RWPE2 (cell line): ENCODE measurements at regions not wholly inside any gene's neighbourhood (a gene's known extent, or its start where the extent isn't known, plus 50 kb on each side); places are given as distances from the start of the nearest gene placed in this dataset.

ENCODE experiments used
- ATAC-seq: fragments of 200-7000 bp; cut with Tn5 transposase; 3 replicates; pipeline ENCODE4 v1.9.1; 2021; ENCODE audit warnings: low read depth
- DNase-seq: peaks from one replicate; pipeline ENCODE4 v3.0.0-alpha.2; 2020; ENCODE audit warnings: low spot score
- H3K27ac ChIP-seq: fragments of 450-650 bp; 2 replicates; pipeline ENCODE4 v1.5.1; 2017; ENCODE audit warnings: mild to moderate bottlenecking; ENCODE audit not compliant: poor library complexity, severe bottlenecking
- H3K27me3 ChIP-seq: fragments of 250-450 bp; sonication (Bioruptor Pico); 2 replicates; pipeline ENCODE4 v1.5.1; 2021; ENCODE audit warnings: mild to moderate bottlenecking, moderate library complexity; ENCODE audit not compliant: insufficient read depth, poor library complexity, severe bottlenecking
- H3K36me3 ChIP-seq: fragments of 250-450 bp; sonication (Bioruptor Pico); 2 replicates; pipeline ENCODE4 v1.5.1; 2020; ENCODE audit warnings: low read depth, mild to moderate bottlenecking, moderate library complexity
- H3K4me1 ChIP-seq: fragments of 250-450 bp; sonication (Bioruptor Pico); 2 replicates; pipeline ENCODE4 v1.5.1; 2021; ENCODE audit warnings: mild to moderate bottlenecking, moderate library complexity; ENCODE audit not compliant: insufficient read depth, poor library complexity, severe bottlenecking
- H3K4me3 ChIP-seq: fragments of 250-450 bp; sonication (Bioruptor Pico); 2 replicates; pipeline ENCODE4 v1.5.1; 2021; ENCODE audit warnings: mild to moderate bottlenecking, moderate library complexity; ENCODE audit not compliant: severe bottlenecking
- H3K9me3 ChIP-seq: fragments of 250-450 bp; sonication (Bioruptor Pico); 2 replicates; pipeline ENCODE4 v1.5.1; 2021; ENCODE audit warnings: mild to moderate bottlenecking, moderate library complexity; ENCODE audit not compliant: severe bottlenecking
- TF ChIP-seq, protein P1 (sequence below): fragments of 450-650 bp; IDR thresholded peaks from one replicate; pipeline ENCODE4 v1.5.1; 2017; ENCODE audit warnings: mild to moderate bottlenecking, moderate library complexity; ENCODE audit not compliant: poor library complexity, severe bottlenecking

DNA sequence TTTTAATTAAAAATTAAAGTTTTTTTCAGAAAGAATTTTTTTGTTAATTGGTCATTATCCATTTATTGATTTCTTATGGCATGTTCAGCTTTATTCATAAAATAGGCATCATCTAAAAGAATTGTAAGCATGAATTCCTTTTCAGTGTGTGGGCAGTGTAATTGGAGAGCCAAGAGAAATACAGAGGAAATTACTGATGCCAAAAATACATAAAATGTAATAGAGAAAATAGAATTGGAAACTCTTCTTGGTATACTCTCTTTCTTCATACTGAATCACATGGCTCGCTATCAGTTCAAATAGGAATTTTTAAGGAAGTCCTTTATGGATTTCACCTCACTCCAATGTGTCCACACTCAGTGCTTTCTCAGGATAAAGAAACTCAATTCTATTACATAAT, 663.6 kb upstream of the NRXN1 start:
- no peak for DNase-seq
- TF ChIP-seq, protein P1, sequence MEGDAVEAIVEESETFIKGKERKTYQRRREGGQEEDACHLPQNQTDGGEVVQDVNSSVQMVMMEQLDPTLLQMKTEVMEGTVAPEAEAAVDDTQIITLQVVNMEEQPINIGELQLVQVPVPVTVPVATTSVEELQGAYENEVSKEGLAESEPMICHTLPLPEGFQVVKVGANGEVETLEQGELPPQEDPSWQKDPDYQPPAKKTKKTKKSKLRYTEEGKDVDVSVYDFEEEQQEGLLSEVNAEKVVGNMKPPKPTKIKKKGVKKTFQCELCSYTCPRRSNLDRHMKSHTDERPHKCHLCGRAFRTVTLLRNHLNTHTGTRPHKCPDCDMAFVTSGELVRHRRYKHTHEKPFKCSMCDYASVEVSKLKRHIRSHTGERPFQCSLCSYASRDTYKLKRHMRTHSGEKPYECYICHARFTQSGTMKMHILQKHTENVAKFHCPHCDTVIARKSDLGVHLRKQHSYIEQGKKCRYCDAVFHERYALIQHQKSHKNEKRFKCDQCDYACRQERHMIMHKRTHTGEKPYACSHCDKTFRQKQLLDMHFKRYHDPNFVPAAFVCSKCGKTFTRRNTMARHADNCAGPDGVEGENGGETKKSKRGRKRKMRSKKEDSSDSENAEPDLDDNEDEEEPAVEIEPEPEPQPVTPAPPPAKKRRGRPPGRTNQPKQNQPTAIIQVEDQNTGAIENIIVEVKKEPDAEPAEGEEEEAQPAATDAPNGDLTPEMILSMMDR: no peak
- Histone ChIP-seq H3K9me3 (no peaks in the 10 kb centered on the region), H3K27ac (no peak overlapping the region), H3K4me3 (no peak overlapping the region), H3K4me1 (no peaks in the 10 kb centered on the region), H3K36me3 (no peaks in the 10 kb centered on the region), H3K27me3 (no peaks in the 10 kb centered on the region)
- ATAC-seq: no peak

DNA sequence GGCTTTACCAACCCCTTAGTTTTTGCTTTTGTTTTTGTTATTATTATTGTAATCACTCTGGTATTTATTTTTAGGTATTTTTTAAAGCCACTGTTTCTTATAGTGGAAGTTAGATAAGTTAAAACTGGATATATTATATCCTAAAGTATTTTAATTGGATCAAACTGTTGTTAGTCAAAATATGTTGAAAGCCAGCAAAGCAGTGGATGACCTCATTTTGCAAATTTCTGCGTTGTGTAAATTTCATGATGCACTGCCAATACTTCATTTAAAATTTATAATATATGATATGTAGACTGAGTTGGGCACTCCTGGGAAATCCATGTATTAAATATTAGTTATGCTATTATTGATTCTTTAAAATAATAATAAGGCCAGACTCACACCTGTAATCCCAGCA, 661.7 kb upstream of the NRXN1 start:
- no peak overlapping the region for H3K4me3 ChIP-seq
- no peaks in the 10 kb centered on the region for H3K4me1 ChIP-seq
- H3K9me3 ChIP-seq: no peaks in the 10 kb centered on the region
- no peak for ATAC-seq
- H3K27me3 ChIP-seq: no peaks in the 10 kb centered on the region
- no peak for DNase-seq
- H3K36me3 ChIP-seq: no peaks in the 10 kb centered on the region
- H3K27ac ChIP-seq: no peak overlapping the region
- TF ChIP-seq, protein P1: no peak

GRCh38 chr2:51681854-51682253, 649.9 kb upstream of the NRXN1 start:
- Histone ChIP-seq H3K4me1 (no peaks in the 10 kb centered on the region), H3K36me3 (no peaks in the 10 kb centered on the region), H3K27me3 (peaks cover 5% of the 10 kb centered on the region), H3K27ac (no peak overlapping the region), H3K4me3 (no peak overlapping the region), H3K9me3 (peaks cover 3% of the 10 kb centered on the region)
- ATAC-seq (no peak), DNase-seq (no peak)
- TF ChIP-seq, protein P1: no peak

- H3K36me3 ChIP-seq: no peaks in the 10 kb centered on the region
- no peaks in the 10 kb centered on the region for H3K4me1 ChIP-seq
- ATAC-seq: no peak
- no peak for DNase-seq
- TF ChIP-seq, protein P1: no peak
- no peaks in the 10 kb centered on the region for H3K9me3 ChIP-seq
- no peak overlapping the region for H3K4me3 ChIP-seq
- no peak overlapping the region for H3K27ac ChIP-seq
- peaks cover 5% of the 10 kb centered on the region for H3K27me3 ChIP-seq
These were observed 641.7 kb upstream of the NRXN1 start for GRCh38 chr2:51673628-51674027.

DNA sequence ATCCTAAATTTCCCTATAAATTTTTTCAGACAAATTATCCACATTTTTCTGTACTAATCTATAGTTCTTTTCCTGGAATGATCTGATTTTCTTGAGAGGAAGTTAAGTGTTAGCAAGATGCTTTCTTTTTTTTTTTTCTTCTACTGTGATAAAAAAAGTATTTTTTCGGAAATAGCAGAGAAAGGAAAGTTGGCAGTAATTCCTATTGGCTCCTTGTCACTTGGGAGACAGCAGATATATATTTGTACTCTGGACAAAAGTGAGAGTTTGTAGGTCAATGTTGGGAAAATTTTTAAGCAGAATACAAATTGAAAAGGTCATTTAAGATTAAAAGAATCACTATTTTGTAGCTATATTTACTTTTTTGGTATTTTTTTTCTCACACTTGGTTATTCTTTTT, 635.7 kb upstream of the NRXN1 start:
- TF ChIP-seq, protein P1: no peak
- no peaks in the 10 kb centered on the region for H3K27me3 ChIP-seq
- no peak overlapping the region for H3K4me3 ChIP-seq
- ATAC-seq (no peak), DNase-seq (no peak)
- no peaks in the 10 kb centered on the region for H3K9me3 ChIP-seq
- H3K27ac ChIP-seq: no peak overlapping the region
- no peaks in the 10 kb centered on the region for H3K36me3 ChIP-seq
- H3K4me1 ChIP-seq: no peaks in the 10 kb centered on the region
